Amygdala (tissue), 56 donors: ENCODE measurements at regions not wholly inside any gene's neighbourhood (a gene's known extent, or its start where the extent isn't known, plus 50 kb on each side); places are given as distances from the start of the nearest gene placed in this dataset.

Source experiments
- DNase-seq, 56 donors: peaks; one replicate each; lab custom pipeline; 2025; lab: John Stamatoyannopoulos, UW

DNA sequence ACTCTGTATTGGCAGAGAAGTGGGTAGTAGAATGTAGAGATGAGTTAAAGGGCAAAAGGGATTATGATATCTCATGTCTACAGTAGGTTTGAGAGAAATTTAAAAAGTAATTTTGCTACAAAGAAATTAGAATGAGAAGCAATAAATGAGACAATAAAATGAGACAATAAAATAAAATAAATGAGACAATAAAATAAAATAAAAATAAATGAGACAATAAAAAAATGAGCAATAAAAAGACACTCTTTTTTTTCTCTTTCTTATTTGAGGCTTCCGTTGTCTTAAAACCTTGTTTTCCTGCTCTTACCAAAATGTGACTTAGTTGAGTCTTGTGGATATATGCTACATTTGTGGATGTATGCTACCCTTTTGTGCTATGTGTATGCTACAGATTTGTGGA is 615.4 kb upstream of the PKDCC start:
- no peak for DNase-seq

- DNase-seq = no peak
Measured at GRCh38 chr2:41434991-41435390, 612.8 kb upstream of the PKDCC start.

- DNase-seq = no peak
Measured at GRCh38 chr2:41441958-41442357, 605.9 kb upstream of the PKDCC start.

GRCh38 chr2:41445865-41446264 is 602.0 kb upstream of the PKDCC start:
- DNase-seq = no peak

- DNase-seq = no peak
Measured at GRCh38 chr2:41446266-41446665, 601.6 kb upstream of the PKDCC start.

DNA sequence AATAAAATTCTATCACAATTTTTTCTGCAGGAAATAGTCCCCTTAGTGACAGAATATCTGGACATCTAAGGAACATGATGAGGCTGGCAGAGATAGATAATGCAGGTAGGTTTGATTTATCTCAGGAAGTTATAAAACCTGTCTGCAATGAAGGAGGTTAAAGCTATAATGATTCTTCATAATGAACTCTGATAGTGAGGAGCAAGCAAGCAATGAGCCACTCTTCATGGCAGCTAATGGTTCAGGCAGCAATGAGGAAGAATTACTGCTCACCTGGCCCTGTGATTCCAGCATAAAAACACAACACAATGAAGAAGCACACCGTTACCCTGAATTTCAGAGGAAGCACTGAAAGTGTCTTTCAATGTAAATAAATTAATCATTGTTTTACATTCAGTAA is 599.6 kb upstream of the PKDCC start:
- DNase-seq = no peak

- no peak for DNase-seq
Measured at GRCh38 chr2:41457026-41457425, 590.8 kb upstream of the PKDCC start.

DNA sequence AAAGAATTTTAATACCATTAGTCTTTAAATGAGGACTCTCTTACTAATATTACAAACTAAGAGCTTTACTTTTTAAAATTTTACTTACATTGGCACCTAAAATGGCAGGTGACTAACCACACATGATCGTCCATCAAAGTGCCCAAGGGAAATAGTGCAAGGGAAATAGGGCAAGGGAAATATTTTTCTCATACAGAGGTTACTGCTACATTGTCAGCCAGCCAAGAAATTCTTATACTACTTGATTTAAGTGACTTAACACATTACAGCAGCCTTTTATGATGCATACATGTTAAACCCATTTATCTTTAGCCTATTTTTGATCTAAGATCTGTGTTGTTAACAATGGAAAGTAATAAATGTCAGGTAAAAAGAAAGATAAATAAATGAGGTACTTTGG is 587.2 kb upstream of the PKDCC start:
- DNase-seq = no peak

DNA sequence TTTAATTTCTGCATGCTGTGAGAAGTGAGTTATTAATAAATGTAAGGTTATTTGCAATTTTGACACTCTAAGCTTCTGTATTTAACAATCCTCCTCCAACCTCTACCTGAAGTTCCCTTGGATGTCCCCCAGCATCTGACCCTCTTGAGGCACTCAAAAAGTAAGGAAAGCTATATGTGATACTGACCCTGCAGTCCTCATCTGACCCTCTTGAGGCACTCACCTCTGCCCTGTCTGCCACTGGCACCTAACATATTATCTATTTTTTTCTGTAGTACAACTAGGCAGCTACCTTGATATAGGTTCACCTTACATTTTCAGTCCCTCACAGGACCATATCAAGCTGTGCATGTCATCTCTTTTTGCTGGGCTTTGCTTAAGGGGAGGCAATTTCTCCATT is 583.4 kb upstream of the PKDCC start:
- no peak for DNase-seq

DNA sequence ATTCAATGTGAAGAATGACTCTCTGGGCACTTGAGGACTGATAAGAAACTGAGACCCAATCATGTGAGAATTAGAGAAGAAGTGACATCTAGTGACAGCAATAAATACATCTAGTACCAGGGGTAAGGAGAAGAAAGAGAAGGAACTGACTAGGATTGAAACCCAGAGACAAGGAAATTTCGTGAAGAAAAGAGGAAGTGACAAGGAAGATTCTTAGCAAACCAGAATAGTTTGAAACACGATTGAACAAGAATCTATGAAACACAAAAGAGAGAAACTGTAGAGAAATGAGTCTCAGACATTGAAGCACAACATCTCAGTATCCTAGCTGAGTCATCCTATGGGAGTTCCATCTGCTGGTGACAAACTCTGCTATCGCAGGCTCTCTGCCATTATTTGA is 571.9 kb upstream of the PKDCC start:
- DNase-seq = no peak

DNA sequence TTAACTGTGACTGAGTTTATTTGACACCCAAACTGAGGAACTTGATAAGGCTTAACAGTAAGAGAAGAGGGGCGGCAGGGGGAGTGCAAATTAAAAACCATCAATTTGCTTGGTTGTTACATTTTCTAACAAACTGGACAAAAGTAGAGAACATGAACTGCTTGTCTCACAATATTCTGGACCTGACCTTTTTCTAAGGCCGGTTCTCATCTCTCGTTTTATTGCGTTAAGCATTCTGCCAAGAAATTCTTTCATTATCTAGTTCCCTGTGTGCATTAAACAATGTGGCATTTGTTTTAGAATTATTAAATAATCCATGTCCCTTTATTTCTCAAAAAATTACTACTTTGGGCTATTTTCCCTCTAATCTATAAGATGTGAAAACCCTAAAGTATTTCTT is 565.2 kb upstream of the PKDCC start:
- DNase-seq = no peak

DNA sequence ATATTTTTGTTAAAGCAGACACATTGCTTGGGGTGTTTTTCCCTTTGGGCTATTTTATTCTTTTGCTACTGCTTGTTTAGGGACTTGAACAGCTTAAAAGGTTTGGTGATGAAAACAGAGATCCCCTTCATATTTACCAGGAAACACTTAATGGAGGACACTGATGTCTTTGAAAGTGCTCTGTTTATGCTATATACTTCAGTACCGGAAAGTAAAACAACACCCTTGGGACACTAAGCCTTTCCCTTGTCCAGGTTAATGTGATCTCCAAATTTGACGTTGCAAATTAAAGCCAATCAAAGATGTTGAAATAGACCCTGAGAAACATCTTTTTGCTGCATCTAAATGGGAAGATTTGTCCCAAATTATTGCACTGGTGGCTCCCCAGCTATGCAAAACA is 564.6 kb upstream of the PKDCC start:
- DNase-seq = no peak

- no peak for DNase-seq
Measured at GRCh38 chr2:41483982-41484857, 563.6 kb upstream of the PKDCC start.

- no peak for DNase-seq
Measured at GRCh38 chr2:41484858-41485234, 563.0 kb upstream of the PKDCC start.

- DNase-seq = no peak
Measured at GRCh38 chr2:41486948-41487347, 560.9 kb upstream of the PKDCC start.

GRCh38 chr2:41488888-41489287 is 558.9 kb upstream of the PKDCC start:
- DNase-seq = no peak

DNA sequence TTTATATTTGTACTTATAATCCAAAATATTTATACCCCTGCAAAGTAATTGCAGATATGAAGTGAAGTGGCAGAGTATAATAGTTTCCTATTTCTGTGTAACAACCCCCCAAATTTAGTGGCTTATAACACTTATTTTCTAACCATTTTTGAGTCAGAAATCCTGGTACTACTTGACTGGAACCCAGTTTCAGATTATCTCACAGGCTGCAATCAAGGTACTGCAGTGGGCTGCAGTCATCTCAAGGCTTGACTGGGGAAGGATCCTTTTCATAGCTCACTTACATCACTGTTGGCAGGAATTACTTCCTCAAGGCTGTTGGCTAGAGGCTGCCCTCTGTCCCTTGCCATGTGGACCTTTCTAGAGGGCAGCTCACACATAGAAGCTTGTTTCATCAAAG is 558.2 kb upstream of the PKDCC start:
- DNase-seq = no peak

DNA sequence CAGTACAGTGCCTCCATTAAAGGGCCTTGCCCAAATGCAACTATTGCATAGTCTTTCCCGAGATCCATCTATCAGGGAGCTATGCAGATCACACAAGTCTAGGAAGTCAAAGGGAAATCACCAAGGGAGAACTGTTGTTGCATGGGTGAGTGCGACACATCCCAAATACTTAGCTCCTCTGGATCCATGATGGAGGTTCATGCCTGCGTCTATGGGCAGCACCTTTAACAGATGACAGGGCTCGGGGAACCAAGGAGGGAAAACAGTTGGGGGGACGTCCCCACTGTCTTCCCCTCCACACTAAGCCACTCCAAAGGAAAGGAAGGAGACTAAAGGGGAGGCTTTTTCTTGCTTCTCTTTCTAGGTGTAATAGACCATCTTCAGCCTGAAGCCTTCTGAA is 552.8 kb upstream of the PKDCC start:
- DNase-seq = no peak

GRCh38 chr2:41496908-41497307 is 550.9 kb upstream of the PKDCC start:
- no peak for DNase-seq

GRCh38 chr2:41498781-41499180 is 549.0 kb upstream of the PKDCC start:
- DNase-seq = no peak

GRCh38 chr2:41500895-41501294 is 546.9 kb upstream of the PKDCC start:
- no peak for DNase-seq

DNA sequence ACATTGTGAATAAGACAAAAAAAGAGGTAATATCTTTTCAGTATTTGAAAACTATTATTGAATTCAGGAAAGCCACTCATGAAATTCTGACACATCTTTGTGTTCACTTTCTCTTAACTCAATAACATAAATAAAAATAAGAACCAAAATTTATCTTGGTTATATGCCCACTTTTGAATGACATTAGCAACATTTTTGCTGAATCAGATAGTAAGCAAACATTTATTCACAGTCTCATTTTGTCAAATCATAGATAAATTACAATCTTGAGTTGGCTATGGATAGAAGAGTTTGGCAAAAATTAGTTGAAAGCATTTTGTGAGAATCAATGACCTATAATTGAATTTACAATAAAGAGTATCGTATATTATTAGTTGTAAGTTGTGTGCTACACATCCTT is 545.1 kb upstream of the PKDCC start:
- DNase-seq = no peak

GRCh38 chr2:41504532-41504931 is 543.3 kb upstream of the PKDCC start:
- no peak for DNase-seq
